Hepatocyte (in vitro differentiated cells): ENCODE measurements at regions not wholly inside any gene's neighbourhood (a gene's known extent, or its start where the extent isn't known, plus 50 kb on each side); places are given as distances from the start of the nearest gene placed in this dataset.

ENCODE experiments used
- DNase-seq: peaks from one replicate; pipeline ENCODE4 v3.0.0-alpha.2; 2016; ENCODE audit warnings: low spot score
- H2AFZ ChIP-seq: fragments of 200-600 bp; sonication (generic); 2 replicates; pipeline ENCODE4 v1.6.0; 2016; ENCODE audit warnings: antibody characterized with exemption, mild to moderate bottlenecking
- H3K27ac ChIP-seq: fragments of 200-600 bp; sonication (generic); 2 replicates; pipeline ENCODE4 v1.5.1; 2016; ENCODE audit warnings: mild to moderate bottlenecking
- H3K27me3 ChIP-seq: fragments of 200-600 bp; sonication (generic); 2 replicates; pipeline ENCODE4 v1.6.1; 2016
- H3K36me3 ChIP-seq: fragments of 200-600 bp; sonication (generic); replicated peaks from 2 replicates; pipeline ENCODE4 v1.5.1; 2016; ENCODE audit warnings: low read depth; ENCODE audit not compliant: insufficient read depth
- H3K4me1 ChIP-seq: fragments of 200-600 bp; sonication (generic); 2 replicates; pipeline ENCODE4 v1.5.1; 2016; ENCODE audit warnings: mild to moderate bottlenecking, moderate library complexity; ENCODE audit not compliant: insufficient read depth
- H3K4me2 ChIP-seq: fragments of 200-600 bp; sonication (generic); 2 replicates; pipeline ENCODE4 v1.6.0; 2016
- H3K4me3 ChIP-seq: fragments of 200-600 bp; sonication (generic); 2 replicates; pipeline ENCODE4 v1.5.1; 2016; ENCODE audit warnings: mild to moderate bottlenecking
- H3K79me2 ChIP-seq: fragments of 200-600 bp; sonication (generic); 2 replicates; pipeline ENCODE4 v1.6.0; 2017; ENCODE audit warnings: mild to moderate bottlenecking
- H3K9me2 ChIP-seq: fragments of 200-600 bp; sonication (generic); replicated peaks from 2 replicates; pipeline ENCODE4 v1.6.0; 2017; ENCODE audit warnings: mild to moderate bottlenecking; ENCODE audit not compliant: insufficient read depth
- H3K9me3 ChIP-seq: fragments of 200-600 bp; sonication (generic); 2 replicates; pipeline ENCODE4 v1.5.1; 2016; ENCODE audit warnings: low read depth, mild to moderate bottlenecking
- H4K20me1 ChIP-seq: fragments of 200-600 bp; sonication (generic); 2 replicates; pipeline ENCODE4 v1.6.0; 2016; ENCODE audit warnings: mild to moderate bottlenecking; ENCODE audit not compliant: insufficient read depth, poor library complexity, severe bottlenecking
- EZH2 ChIP-seq: fragments of 200-600 bp; sonication (generic); IDR thresholded peaks from 2 replicates; pipeline ENCODE4 v1.6.1; 2016; ENCODE audit warnings: antibody characterized with exemption, mild to moderate bottlenecking, borderline replicate concordance
- EZH2phosphoT487 ChIP-seq: fragments of 200-600 bp; sonication (generic); IDR thresholded peaks from one replicate; pipeline ENCODE4 v1.6.1; 2018; ENCODE audit warnings: antibody characterized with exemption, mild to moderate bottlenecking, low read depth, moderate library complexity; ENCODE audit not compliant: unreplicated experiment, severe bottlenecking
- WGBS: methylation state at CpG from one replicate; pipeline ENCODE4 v1.1.6; 2016; ENCODE audit warnings: low lambda C conversion rate; ENCODE audit errors: missing lambda C conversion rate; 5-methylcytosine and 5-hydroxymethylcytosine counted together
- TF ChIP-seq, protein P1 (sequence below): fragments of 200-600 bp; sonication (generic); IDR thresholded peaks from 2 replicates; pipeline ENCODE4 v1.5.1; 2016; ENCODE audit warnings: antibody characterized with exemption, mild to moderate bottlenecking; ENCODE audit not compliant: poor library complexity

- 88% methylated on average over 1 of the region's 1 CpG for WGBS
- TF ChIP-seq, protein P1, sequence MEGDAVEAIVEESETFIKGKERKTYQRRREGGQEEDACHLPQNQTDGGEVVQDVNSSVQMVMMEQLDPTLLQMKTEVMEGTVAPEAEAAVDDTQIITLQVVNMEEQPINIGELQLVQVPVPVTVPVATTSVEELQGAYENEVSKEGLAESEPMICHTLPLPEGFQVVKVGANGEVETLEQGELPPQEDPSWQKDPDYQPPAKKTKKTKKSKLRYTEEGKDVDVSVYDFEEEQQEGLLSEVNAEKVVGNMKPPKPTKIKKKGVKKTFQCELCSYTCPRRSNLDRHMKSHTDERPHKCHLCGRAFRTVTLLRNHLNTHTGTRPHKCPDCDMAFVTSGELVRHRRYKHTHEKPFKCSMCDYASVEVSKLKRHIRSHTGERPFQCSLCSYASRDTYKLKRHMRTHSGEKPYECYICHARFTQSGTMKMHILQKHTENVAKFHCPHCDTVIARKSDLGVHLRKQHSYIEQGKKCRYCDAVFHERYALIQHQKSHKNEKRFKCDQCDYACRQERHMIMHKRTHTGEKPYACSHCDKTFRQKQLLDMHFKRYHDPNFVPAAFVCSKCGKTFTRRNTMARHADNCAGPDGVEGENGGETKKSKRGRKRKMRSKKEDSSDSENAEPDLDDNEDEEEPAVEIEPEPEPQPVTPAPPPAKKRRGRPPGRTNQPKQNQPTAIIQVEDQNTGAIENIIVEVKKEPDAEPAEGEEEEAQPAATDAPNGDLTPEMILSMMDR, result no peak
- no peak for TF ChIP-seq EZH2
- H3K4me1 ChIP-seq, result peaks cover 10% of the 10 kb centered on the region
- no peaks in the 10 kb centered on the region for H3K36me3 ChIP-seq
- H3K9me2 ChIP-seq, result no peaks in the 10 kb centered on the region
- no peak for DNase-seq
- H4K20me1 ChIP-seq, result no peaks in the 10 kb centered on the region
- peak overlapping the region; percentile 9 for H3K27ac ChIP-seq
- H3K79me2 ChIP-seq, result no peaks in the 10 kb centered on the region
- no peaks in the 10 kb centered on the region for H3K27me3 ChIP-seq
- H3K4me2 ChIP-seq, result no peak overlapping the region
- H3K4me3 ChIP-seq, result no peak overlapping the region
- no peaks in the 10 kb centered on the region for H3K9me3 ChIP-seq
- no peak overlapping the region for H2AFZ ChIP-seq
These were observed 71.7 kb upstream of the PELI2 start for GRCh38 chr14:56046546-56046945.

DNA sequence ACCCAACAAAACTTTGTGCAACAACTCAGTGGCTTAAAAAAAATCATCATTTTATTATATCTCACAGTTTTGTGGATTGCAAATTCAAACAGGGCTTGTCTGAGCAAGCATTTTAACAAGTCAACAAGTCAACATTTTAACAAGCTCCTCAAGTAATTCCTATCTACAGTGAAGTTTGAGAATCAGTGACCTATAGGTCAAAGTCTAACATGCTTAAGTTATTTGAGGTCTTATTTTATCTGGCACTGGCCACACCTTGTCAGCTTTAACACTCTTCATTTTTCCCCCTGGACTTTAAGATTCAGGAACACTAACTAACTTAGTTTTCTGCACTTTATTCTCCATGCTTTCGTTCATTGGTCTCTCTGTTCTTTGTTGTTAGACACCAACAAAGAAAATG is 71.2 kb upstream of the PELI2 start:
- H4K20me1 ChIP-seq, result no peaks in the 10 kb centered on the region
- no peak for DNase-seq
- peak overlapping the region; percentile 45 for H3K27ac ChIP-seq
- H3K4me2 ChIP-seq, result no peak overlapping the region
- H3K4me1 ChIP-seq, result peaks cover 10% of the 10 kb centered on the region
- no peak overlapping the region for H3K4me3 ChIP-seq
- H3K27me3 ChIP-seq, result no peaks in the 10 kb centered on the region
- no peaks in the 10 kb centered on the region for H3K9me3 ChIP-seq
- no peaks in the 10 kb centered on the region for H3K79me2 ChIP-seq
- no peak overlapping the region for H2AFZ ChIP-seq
- no peaks in the 10 kb centered on the region for H3K9me2 ChIP-seq
- TF ChIP-seq EZH2, result no peak
- TF ChIP-seq, protein P1, result no peak
- TF ChIP-seq EZH2phosphoT487, result no peak
- no peaks in the 10 kb centered on the region for H3K36me3 ChIP-seq
- WGBS, result 43% methylated on average over 1 of the region's 1 CpG

- 100% methylated on average over 1 of the region's 1 CpG for WGBS
- TF ChIP-seq, protein P1, result no peak
- TF ChIP-seq EZH2, result no peak
- Histone ChIP-seq H3K79me2 (no peaks in the 10 kb centered on the region), H4K20me1 (no peaks in the 10 kb centered on the region), H3K4me3 (no peak overlapping the region), H3K36me3 (no peaks in the 10 kb centered on the region), H3K4me2 (no peak overlapping the region), H3K27me3 (no peaks in the 10 kb centered on the region), H2AFZ (no peak overlapping the region), H3K9me3 (no peaks in the 10 kb centered on the region), H3K4me1 (peaks cover 10% of the 10 kb centered on the region), H3K27ac (no peak overlapping the region), H3K9me2 (no peaks in the 10 kb centered on the region)
- DNase-seq, result no peak
These were observed 68.7 kb upstream of the PELI2 start for GRCh38 chr14:56049536-56049935.

GRCh38 chr14:56055511-56055910 is 62.7 kb upstream of the PELI2 start:
- Histone ChIP-seq H2AFZ (no peak overlapping the region), H3K36me3 (no peaks in the 10 kb centered on the region), H4K20me1 (no peaks in the 10 kb centered on the region), H3K27ac (no peak overlapping the region), H3K9me3 (no peaks in the 10 kb centered on the region), H3K4me2 (no peak overlapping the region), H3K79me2 (no peaks in the 10 kb centered on the region), H3K4me3 (no peak overlapping the region), H3K4me1 (no peaks in the 10 kb centered on the region), H3K27me3 (no peaks in the 10 kb centered on the region), H3K9me2 (no peaks in the 10 kb centered on the region)
- DNase-seq, result no peak
- TF ChIP-seq EZH2phosphoT487, result no peak
- TF ChIP-seq EZH2, result no peak
- TF ChIP-seq, protein P1, result no peak
- 82% methylated on average over 4 of the region's 4 CpGs for WGBS
